ENCODE measurements at regions not wholly inside any gene's neighbourhood (a gene's known extent, or its start where the extent isn't known, plus 50 kb on each side); places are given as distances from the start of the nearest gene placed in this dataset.

GRCh38 chr14:82719617-82720016 lies 1186.0 kb upstream of the SEL1L start:
- H3K36me3 ChIP-seq (ENCODE audit: insufficient read depth, low read length), result no peaks in the 10 kb centered on the region
- Mint-ChIP-seq H3K36me3 (ENCODE audit: low read depth) (no peaks in the 10 kb centered on the region), H3K4me1 (ENCODE audit: low read depth) (no peaks in the 10 kb centered on the region), H3K9me3 (peaks cover 2% of the 10 kb centered on the region), H3K4me3 (no peak overlapping the region), H3K27ac (no peak overlapping the region), H3K27me3 (no peaks in the 10 kb centered on the region)
- no peak overlapping the region for H3K27ac ChIP-seq (ENCODE audit: low read depth in 1 of 2, low read length in 2 of 2)
- CTCF ChIA-PET, result no interaction called here
- no peak for ATAC-seq (ENCODE audit: poor library complexity)
- H3K27me3 ChIP-seq (ENCODE audit: control insufficient read depth in 1 of 2, insufficient read depth in 2 of 2, low read length in 2 of 2), result no peaks in the 10 kb centered on the region
- H3K4me3 ChIP-seq (ENCODE audit: low read length), result no peak overlapping the region
- POLR2A ChIA-PET, result no interaction called here
- TF ChIP-seq, protein P1, sequence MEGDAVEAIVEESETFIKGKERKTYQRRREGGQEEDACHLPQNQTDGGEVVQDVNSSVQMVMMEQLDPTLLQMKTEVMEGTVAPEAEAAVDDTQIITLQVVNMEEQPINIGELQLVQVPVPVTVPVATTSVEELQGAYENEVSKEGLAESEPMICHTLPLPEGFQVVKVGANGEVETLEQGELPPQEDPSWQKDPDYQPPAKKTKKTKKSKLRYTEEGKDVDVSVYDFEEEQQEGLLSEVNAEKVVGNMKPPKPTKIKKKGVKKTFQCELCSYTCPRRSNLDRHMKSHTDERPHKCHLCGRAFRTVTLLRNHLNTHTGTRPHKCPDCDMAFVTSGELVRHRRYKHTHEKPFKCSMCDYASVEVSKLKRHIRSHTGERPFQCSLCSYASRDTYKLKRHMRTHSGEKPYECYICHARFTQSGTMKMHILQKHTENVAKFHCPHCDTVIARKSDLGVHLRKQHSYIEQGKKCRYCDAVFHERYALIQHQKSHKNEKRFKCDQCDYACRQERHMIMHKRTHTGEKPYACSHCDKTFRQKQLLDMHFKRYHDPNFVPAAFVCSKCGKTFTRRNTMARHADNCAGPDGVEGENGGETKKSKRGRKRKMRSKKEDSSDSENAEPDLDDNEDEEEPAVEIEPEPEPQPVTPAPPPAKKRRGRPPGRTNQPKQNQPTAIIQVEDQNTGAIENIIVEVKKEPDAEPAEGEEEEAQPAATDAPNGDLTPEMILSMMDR (IDR thresholded peaks at IDR 0.05), result no peak
- H3K9me3 ChIP-seq (ENCODE audit: control insufficient read depth in 1 of 2, insufficient read depth in 1 of 2, low read length in 2 of 2), result peaks cover 0 to under 1% of the 10 kb centered on the region in 2 experiments
- no peak for DNase-seq
- H3K4me1 ChIP-seq (ENCODE audit: insufficient read depth, low read length), result no peaks in the 10 kb centered on the region
- intact Hi-C loops (cut with DNase I, micrococcal nuclease), result no loop called here

DNA sequence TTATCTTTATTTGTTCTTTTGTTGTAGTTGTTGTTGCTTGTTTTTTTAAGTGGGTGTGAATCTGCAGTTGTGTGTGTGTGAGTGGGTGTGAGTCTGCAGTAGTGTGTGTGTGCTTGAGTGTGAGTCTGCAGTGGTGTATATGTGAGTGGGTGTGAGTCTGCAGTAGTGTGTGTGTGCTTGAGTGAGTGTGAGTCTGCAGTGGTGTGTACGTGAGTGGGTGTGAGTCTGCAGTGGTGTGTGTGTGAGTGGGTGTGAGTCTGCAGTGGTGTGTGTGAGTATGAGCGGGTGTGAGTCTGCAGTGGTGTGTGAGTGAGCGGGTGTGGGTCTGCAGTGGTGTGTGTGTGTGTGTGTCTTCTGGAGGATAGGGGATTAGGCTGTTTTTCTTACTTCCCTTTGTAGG lies 1186.8 kb upstream of the SEL1L start:
- Mint-ChIP-seq H3K27me3 (no peaks in the 10 kb centered on the region), H3K4me1 (ENCODE audit: low read depth) (no peaks in the 10 kb centered on the region), H3K36me3 (ENCODE audit: low read depth) (no peaks in the 10 kb centered on the region), H3K27ac (no peak overlapping the region), H3K9me3 (peaks cover 7% of the 10 kb centered on the region), H3K4me3 (no peak overlapping the region)
- Histone ChIP-seq H3K9me3 (ENCODE audit: control insufficient read depth in 1 of 2, insufficient read depth in 1 of 2, low read length in 2 of 2) (peaks cover 0 to 5% of the 10 kb centered on the region in 2 experiments), H3K27me3 (ENCODE audit: control insufficient read depth in 1 of 2, insufficient read depth in 2 of 2, low read length in 2 of 2) (no peaks in the 10 kb centered on the region), H3K4me1 (ENCODE audit: insufficient read depth, low read length) (no peaks in the 10 kb centered on the region), H3K36me3 (ENCODE audit: insufficient read depth, low read length) (no peaks in the 10 kb centered on the region), H3K4me3 (ENCODE audit: low read length) (no peak overlapping the region), H3K27ac (ENCODE audit: low read depth in 1 of 2, low read length in 2 of 2) (no peak overlapping the region)
- DNase-seq (no peak), ATAC-seq (ENCODE audit: poor library complexity) (no peak)
- intact Hi-C loops (cut with DNase I, micrococcal nuclease), result no loop called here
- TF ChIP-seq, protein P1 (IDR thresholded peaks at IDR 0.05), result no peak
- CTCF ChIA-PET, result no interaction called here
- POLR2A ChIA-PET, result no interaction called here

DNA sequence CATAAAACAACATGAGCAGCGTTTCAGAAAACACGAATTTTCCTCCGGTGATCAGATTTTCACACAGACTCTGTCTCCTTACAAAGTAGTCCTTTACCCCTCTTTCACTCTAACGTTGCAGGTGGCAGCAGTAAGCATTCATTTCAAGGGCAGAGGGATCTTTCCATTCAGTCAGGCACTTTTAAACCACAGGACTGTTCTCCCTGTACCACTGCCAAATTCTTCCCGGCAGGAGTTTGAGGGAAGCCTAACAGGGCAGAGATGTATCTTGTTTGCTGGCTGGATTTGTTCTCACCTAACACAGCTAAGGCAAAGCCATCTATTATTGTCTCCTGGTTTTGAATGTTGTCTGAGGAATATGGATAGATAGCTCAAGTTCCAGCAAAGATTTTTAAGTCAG lies 1187.3 kb upstream of the SEL1L start:
- H3K4me1 Mint-ChIP-seq (ENCODE audit: low read depth), result no peaks in the 10 kb centered on the region
- TF ChIP-seq, protein P1 (IDR thresholded peaks at IDR 0.05), result no peak
- Histone ChIP-seq H3K4me1 (ENCODE audit: insufficient read depth, low read length) (no peaks in the 10 kb centered on the region), H3K27ac (ENCODE audit: low read depth in 1 of 2, low read length in 2 of 2) (no peak overlapping the region), H3K4me3 (ENCODE audit: low read length) (no peak overlapping the region), H3K36me3 (ENCODE audit: insufficient read depth, low read length) (no peaks in the 10 kb centered on the region), H3K9me3 (ENCODE audit: control insufficient read depth in 1 of 2, insufficient read depth in 1 of 2, low read length in 2 of 2) (peaks cover 0 to 5% of the 10 kb centered on the region in 2 experiments), H3K27me3 (ENCODE audit: control insufficient read depth in 1 of 2, insufficient read depth in 2 of 2, low read length in 2 of 2) (no peaks in the 10 kb centered on the region)
- no peak for DNase-seq
- no peaks in the 10 kb centered on the region for H3K27me3 Mint-ChIP-seq
- H3K27ac Mint-ChIP-seq, result no peak overlapping the region
- intact Hi-C loops (cut with DNase I, micrococcal nuclease), result no loop called here
- peaks cover 4% of the 10 kb centered on the region for H3K9me3 Mint-ChIP-seq
- CTCF ChIA-PET, result no interaction called here
- POLR2A ChIA-PET, result no interaction called here
- no peak for ATAC-seq (ENCODE audit: poor library complexity)
- H3K36me3 Mint-ChIP-seq (ENCODE audit: low read depth), result no peaks in the 10 kb centered on the region
- no peak overlapping the region for H3K4me3 Mint-ChIP-seq

Data from CD4-positive, alpha-beta T cell (primary cell).